B cell (primary cell): ENCODE measurements at regions not wholly inside any gene's neighbourhood (a gene's known extent, or its start where the extent isn't known, plus 50 kb on each side); places are given as distances from the start of the nearest gene placed in this dataset.

Source experiments
- CTCF ChIP-seq: fragments of 200-600 bp; IDR thresholded peaks from one replicate; pipeline ENCODE4 v1.8.0; 2022; ENCODE audit warnings: antibody characterized with exemption, mild to moderate bottlenecking
- EZH2 ChIP-seq: IDR thresholded peaks from 2 replicates; pipeline ENCODE4 v1.6.1; 2012; ENCODE audit warnings: borderline replicate concordance, low read depth, mild to moderate bottlenecking, moderate library complexity, low read length; ENCODE audit not compliant: insufficient read depth, poor library complexity, severe bottlenecking

- TF ChIP-seq CTCF (no peak), EZH2 (no peak)
These were observed 194.5 kb downstream of the C12orf75 start for GRCh38 chr12:105524961-105525360.
